SK-N-SH (cell line): ENCODE measurements at regions not wholly inside any gene's neighbourhood (a gene's known extent, or its start where the extent isn't known, plus 50 kb on each side); places are given as distances from the start of the nearest gene placed in this dataset.

Experiments
- CTCF ChIP-seq: fragments of 200-600 bp; sonication (generic); IDR thresholded peaks from 2 replicates; pipeline ENCODE4 v1.6.1; 2017; ENCODE audit warnings: antibody characterized with exemption, mild to moderate bottlenecking, moderate library complexity
- EP300 ChIP-seq, 2 experiments: IDR thresholded peaks; 2 replicates each; pipeline versions ENCODE4 v1.4.0 to v1.6.1; 2012; ENCODE audit warnings: borderline replicate concordance in 1 of 2, low read depth in 1 of 2, low read length in 1 of 2
- FOSL2 ChIP-seq: IDR thresholded peaks from 2 replicates; pipeline ENCODE4 v1.4.0; 2012; ENCODE audit warnings: low read depth, mild to moderate bottlenecking, moderate library complexity, borderline replicate concordance
- REST ChIP-seq: IDR thresholded peaks from 2 replicates; pipeline ENCODE4 v1.6.1; 2012; ENCODE audit warnings: mild to moderate bottlenecking, low read depth, low read length, moderate library complexity

DNA sequence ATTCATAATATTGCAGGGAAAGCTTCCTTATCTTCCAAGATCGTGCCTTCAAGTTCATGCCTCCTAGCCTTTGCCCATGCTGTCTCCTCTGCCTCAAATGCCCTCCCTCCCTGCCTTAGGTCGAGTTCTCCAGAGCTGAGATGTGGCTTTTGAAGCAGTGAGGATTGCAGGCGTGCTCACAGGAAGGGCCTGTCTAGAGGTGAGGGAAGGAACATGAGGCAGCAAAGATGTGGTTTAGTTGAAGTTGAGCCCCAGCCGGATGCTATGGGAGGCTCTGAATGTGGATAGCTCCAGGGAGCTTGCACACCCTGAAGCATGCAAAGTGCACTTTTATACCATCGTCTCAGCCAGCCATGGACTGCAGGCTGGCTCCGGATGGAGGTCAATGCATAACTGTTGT, 754.6 kb upstream of the EEF2KMT start:
- TF ChIP-seq FOSL2 (no peak), CTCF (no peak), REST (no peak), EP300 (IDR thresholded peaks at IDR 0.05; ENCODE audit: borderline replicate concordance in 1 of 2, low read depth in 1 of 2, low read length in 1 of 2) (no peak)
